Stimulated activated naive CD8-positive, alpha-beta T cell treated with anti-CD3 and anti-CD28 coated beads, Interleukin-15, Interleukin-2, amounts not matched to agents 100 U/mL and 50 U/mL, for 24 hours (primary cell): ENCODE measurements at regions not wholly inside any gene's neighbourhood (a gene's known extent, or its start where the extent isn't known, plus 50 kb on each side); places are given as distances from the start of the nearest gene placed in this dataset.

Experiments
- ATAC-seq: fragments of 150-1000 bp; cut with Tn5 transposase; one replicate; pipeline ENCODE4 v1.10.0; 2021
- DNase-seq: peaks from one replicate; pipeline ENCODE4 v3.0.0; 2021

DNA sequence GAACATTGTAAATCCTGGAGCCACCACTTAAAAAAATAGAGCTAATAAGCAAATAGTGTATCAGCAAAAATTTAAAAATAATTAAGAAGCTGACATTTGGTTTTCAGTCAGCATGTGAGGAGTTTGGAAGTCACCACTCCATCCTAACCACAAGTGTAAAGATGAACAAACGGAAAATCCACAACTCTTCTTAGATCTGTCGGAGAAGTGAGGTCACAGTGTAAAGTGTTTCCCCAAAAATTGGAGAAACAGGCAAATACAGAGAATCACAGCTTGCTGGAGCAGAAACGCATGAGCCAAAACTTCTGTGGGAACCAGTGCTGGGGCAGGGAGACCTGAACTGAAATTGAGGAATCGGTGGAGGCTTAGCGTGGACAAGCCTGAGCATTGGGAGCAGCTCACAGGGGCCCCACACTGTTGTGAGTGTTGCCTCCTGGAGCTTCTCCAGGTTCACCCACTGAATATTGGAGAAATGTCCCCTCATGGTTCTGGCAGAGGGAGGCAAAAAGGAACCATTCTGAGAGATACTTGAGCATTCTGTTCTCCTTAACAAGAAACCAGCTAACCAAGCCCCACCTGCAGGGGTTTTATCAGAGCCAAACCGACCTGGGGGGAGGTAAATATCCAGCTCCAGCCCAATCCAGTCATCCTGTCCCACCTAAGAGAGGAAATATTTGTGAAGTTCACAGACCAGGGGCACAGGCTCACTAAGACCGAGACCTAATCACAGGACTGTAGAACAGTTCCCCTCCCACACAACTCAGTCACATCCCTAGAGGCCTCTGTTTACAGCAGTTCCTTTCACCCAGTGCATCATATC, 192.0 kb downstream of the ERMARD start:
- ATAC-seq, result peak; percentile 40
- DNase-seq, result no peak

DNA sequence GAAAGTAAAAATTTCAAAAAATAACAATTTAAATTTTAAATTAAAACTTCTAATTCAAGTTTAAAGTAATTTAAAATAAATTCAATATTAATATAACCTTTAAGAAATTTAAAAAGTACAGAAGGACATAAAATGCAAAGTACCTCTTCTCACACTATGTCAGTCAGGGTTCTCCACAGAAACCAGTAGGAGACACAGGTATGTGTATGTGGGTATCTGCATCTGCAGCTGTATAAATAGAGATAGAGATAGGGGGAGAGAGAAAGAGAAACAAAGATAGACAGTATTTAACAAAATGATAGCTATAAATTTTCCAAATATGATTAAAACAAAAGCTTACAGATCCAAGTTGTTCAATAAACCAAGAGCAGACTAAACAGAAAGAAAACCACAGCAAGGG, 190.8 kb downstream of the ERMARD start:
- ATAC-seq, result no peak
- no peak for DNase-seq

DNA sequence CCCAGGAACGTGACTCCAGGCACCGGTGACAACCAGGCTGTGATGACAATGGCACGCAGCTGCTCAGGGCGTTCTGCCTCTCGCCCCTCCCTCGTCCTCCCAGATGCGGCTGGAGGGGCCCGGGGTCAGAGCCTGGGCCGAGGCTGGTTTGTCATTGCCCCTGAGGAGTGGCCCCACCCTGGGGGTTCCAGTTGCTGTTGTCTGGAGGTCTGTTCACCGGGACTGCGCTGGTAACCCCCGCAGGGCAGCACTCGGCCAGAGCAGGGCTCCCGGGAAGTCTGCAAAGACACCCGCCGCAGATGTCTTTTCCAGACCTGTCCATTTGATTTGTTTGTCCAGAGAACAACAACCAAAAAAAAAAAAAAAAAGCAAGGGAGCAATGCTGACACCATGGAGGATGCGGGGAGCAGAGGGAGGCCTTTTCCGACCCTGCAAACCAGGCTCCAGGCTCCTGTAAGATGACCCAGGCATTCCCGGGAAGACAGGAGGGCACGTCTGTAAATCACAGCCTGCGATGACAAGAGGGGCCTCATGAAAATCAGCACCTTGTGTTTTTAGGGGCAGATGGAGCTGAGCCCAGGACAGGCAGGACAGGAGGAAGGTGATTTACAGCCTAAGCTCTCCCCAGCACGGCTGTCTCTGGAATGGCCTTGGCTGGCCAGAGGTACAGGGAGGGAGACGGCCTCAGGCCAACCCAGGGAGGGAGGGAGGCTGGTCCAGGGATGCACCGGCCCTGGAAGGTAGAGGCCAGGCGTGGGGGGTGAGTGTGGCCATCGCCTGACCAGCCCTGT, 189.3 kb downstream of the ERMARD start:
- ATAC-seq, result no peak
- DNase-seq, result no peak

DNA sequence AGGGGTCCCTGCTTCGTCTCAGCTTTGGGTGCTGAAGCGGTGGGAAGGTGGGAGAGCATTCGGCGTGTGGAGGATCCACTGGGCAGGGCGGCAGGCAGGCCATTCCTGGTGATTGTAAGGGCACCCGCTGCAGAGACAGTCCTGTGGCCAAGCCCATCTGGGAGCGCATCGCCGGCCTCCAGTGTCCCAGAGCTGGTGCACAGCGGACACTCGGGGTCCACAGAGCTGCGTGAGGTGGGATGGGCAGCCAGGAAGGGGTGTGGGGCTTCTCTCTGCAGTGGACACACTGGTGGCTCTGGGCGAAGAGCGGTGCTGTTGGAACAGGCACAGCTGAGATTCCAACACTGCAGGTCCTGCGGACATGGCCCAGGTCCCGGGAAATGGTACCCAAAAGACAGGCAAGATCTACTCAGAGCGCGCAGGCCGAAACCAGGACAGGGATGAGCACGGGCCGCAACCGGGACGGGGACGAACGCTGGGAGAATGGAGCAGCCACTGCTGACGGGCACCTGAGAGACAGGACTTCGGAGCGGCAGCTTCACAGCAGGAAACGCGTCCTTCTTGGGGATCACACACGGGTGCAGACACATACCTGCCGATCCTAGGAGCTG, 188.2 kb downstream of the ERMARD start:
- ATAC-seq (no peak), DNase-seq (no peak)

DNA sequence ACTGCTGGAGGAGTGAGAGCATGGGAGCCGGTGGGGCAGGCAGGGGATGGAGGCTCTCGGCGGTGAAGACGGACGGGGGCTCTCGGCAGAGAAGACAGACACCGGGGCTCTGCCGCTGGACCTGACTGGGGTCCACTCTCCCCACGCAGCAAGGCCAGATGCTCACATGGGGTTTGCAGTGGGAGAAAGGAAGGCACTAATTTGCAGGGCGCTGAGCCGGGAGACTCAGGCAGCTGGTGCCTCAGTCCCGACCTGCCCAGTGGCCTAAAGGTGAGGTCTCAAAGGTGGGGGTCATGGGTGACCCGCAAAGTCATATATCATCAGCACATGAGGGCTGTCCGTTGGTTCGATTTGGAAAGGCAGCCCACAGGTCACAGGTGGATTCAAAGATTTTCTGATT, 187.3 kb downstream of the ERMARD start:
- DNase-seq, result no peak
- ATAC-seq, result no peak

DNA sequence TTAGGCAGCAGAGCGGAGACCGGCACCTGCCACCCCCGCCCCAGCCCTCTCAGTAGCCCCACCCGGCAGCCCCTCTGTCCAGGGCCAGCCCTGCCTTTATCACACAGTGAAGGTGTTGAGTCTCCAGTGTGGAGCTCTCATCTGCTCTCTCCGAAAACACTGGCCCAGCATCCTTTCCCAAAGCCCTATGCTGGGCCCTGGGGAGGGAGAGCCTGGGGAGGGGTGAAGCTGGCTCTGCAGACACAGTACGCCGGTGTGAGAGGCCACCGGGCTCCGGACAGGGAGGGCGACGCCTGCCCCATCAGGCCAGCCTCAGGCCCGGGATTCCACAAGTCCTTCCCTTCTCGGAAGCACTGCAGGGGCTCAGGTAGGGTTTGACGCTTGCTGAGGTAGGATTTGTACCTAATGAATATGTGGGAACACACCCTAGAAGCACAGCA, 186.9 kb downstream of the ERMARD start:
- DNase-seq (no peak), ATAC-seq (no peak)

DNA sequence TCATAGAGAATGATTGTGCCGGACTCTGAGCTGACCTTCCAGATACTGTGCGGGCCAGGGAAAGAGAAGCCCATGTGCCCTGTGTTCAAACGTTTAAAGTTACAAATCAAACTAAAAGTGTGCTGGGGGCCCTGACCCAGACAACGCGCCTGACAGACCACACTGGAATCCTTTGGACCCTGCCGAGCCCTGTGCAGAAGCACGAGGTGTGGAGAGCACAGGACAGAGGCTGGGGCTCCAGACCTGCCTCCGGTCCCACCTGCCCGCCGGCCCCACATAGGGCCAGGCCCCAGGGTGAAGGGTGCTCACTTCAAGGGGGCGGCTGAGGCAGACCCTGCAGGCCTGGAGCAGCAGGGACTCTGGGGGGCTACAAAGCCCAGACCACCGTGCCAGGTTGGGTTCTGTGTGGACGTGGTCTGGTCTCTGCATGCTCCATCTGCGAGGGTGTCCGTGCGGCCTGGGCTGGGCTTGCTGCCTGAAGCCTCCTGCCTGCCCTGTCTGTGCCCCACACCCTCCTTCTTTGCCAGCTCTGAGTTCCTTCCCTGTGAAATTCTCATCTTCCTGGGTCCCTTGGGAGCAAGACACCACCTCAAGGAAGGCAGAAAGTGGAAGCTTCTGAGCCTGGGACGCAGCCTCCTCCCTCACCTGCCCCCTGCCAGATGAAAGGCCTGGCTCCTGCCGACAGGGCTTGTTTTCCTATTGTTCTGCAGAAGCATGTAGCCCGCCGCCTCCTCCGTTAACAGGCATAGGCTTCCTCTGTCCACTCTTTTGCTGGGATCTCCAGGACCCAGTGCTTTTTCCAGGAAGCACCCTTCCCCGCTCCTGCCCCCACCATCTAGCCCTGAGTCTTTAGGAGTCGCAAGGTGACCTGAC, 186.2 kb downstream of the ERMARD start:
- ATAC-seq, result no peak
- no peak for DNase-seq

DNA sequence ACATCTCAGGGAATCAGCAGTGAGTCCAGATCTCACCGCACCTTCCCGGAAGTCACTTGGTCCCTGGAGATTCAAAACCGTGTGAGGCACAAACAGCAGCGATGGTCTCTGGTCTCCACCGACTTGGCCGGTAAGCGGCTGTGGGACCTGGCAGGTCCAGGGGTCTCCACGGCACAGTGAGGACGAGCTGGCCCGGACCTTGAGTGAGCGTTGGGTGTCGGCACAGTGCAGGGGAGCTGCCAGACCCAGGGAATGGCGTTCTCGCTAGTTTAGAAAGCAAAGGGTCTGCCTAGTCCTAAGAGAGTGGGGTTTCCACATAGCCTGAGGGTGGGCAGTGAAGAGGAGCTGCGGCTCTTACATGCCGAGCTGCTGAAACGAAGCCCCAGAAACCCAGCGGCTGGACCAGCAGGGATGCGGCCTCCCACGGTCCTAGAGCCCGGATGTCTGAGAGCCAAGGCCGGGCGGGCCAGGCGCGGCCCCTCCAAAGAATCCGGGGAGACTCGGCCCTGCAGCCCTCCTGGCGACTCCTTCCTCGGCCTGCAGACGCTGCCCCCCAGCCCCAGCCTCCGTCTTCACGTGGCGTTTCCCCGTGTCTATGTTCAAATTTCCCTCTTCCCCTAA, 185.0 kb downstream of the ERMARD start:
- ATAC-seq (no peak), DNase-seq (no peak)

DNA sequence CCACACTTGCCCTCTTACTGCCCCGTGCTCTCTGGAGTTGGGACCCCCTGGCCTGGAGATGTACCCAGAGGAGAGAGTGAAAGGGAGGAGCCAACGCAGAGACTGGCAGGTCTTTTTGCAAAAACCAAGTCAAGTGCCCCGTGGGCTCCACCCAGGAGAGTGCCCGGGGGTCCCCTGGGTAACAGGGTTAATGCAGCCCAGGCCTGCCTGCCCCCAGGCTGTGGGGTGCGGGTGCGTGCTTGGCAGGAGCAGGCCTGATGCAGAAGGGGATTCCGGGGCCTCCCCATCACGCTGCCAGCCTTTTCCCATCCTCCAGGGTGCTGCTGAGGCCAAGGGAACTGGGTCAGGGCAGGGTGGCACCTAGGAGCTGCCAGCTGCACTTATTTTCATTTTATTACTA, 184.4 kb downstream of the ERMARD start:
- ATAC-seq, result no peak
- no peak for DNase-seq

DNA sequence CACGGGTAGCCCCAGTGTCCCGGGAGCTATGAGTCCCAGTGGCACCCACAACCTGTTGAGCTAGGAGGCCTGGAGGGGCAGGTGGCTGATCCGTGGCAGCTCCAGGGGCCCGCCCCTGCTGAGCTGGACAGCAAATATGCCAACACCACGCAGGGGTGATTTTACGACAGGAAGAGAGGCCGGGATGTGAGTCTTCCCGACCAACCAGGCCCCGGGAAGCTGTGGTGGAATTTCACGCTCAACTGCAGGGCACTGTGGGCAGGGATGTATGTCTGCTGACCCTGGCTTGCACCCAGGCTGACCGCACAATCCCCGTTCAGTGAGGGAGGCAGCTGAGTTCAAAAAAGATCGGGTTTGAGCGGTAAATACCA, 183.9 kb downstream of the ERMARD start:
- no peak for DNase-seq
- ATAC-seq, result no peak

DNA sequence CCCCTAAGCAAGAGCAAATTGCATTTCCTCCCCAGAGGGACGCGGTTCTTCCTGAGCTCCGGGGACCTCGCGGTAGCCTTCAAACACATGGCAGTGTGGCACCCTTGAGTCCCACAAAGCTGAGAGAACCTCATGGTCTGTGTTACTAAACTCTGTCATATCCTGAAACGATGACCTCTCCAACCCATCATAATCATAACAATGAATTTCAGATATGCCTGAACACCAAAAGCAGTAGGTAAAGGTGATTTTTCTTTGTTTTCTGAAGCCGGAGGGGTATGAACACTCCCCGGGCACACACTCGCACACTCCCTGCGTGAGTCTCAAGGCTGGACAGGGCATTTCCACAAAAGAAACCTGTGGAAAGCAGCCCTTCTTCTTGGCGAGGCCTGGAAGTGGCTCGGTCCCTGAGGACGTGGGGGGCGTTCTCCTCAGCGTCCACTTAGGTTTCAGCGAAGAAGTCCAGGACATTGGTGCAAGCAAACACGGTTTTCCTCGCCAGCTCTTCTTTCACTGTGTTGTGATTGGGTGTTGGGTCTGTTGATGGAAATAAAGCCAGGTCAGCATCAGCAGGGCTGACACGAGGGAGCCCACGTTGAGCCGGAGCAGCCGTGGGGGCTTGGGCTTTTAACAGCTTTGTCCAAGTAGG, 183.4 kb downstream of the ERMARD start:
- DNase-seq (no peak), ATAC-seq (no peak)

DNA sequence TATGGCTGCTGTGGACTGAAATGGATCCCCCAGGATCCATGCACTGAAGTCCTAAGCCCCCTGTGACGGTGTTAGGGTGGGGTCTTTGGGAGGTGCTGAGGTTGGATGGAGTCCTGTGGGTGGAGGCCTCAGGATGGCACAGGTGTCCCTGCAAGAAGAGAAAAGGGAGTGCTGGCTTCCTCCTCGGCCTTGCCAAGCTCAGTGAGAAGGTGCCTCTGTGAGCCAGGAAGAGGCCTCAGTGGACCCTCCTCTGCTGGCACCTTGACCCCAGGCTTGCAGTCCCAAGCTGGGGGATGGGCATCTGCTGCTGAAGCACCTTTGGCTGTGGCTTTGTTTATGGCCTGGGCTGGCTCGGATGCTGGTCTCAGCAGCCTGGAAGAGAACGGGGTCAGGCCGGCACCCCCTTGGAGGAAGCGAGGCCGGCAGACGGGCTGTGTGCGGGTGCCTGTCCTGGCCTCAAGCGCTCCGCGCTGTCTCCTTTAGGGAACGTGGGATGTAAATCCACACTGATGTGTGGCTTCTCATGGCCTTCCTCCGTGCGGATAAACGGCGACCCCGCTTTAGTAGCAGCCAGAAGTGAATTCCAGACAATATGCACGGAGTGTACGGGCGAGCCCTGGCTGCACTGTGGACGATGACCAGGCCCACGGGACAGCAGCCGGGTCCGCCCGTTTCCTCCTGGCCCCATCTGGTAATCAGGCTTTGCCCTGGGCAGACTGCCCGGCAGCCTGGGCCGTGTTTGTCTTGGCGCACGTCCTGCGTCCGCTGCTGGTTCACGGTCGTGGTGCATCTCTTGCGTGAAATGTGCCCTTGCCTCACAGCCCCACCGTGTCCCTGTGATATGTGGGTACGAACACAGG, 182.6 kb downstream of the ERMARD start:
- ATAC-seq (no peak), DNase-seq (no peak)

DNA sequence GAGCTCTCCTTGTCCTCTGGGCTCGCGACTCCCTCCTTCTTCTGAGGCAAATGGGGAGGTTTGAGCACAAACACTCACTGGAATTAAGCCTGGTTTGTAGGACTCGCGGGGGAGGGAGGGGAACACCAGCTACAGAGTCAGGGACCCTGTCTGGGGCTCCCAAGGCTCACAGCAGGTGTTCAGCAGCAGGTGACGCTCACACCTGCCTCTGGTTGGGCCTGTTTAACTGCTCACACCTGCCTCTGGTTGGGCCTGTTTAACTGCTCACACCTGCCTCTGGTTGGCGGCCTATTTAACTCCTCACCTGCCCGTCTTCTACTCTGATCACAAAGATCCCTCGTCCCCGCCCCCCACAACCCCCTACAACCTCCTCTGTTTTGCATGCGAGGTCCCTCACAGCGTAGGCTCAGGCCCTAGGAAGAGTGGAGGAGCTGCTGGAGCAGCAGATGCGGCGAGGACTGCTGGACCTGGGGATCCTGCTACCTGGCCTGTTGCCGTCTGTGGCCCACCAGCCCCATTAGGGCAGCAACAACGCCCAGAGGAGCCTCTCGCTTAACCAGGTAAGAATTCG, 181.9 kb downstream of the ERMARD start:
- ATAC-seq, result no peak
- no peak for DNase-seq

DNA sequence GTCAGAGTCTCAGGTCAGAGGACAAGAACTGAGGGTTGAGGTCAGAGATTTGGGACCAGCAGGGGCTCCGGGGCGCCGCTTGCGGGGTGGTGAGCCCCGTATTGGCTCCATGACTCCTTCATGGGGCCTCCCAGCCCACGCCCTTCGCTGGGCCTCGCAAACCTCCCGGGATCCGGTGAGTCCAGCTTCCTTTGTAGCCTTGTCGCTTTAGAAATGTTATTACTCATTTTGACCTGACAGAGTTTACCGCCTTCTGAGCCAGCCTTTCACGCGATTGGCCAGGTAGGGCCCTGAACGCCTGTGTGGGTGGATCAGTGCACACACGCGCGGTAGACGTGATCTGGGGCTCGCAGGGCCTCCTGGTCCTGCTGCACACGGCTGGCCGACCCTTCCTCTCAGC, 181.1 kb downstream of the ERMARD start:
- DNase-seq (no peak), ATAC-seq (no peak)

DNA sequence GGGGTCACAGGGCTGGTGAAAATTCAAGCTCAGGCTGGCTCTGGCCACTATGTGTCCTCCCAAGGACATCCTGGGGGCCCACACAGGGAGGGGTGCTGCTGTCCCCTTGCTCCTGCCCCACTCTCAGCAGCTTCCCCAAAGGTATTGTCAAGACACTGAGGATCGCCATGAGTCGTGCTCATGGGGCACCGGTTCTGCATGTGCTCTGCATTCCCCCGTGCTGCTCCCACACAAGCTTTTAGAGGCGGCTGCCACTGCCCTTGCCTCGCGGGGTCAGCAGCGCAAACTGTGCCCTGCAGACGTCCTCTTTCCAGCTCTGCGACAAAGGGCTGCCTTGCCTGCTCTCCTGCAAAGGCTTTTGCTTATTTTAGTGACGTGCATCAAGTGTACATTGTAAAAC, 179.8 kb downstream of the ERMARD start:
- DNase-seq (no peak), ATAC-seq (no peak)

DNA sequence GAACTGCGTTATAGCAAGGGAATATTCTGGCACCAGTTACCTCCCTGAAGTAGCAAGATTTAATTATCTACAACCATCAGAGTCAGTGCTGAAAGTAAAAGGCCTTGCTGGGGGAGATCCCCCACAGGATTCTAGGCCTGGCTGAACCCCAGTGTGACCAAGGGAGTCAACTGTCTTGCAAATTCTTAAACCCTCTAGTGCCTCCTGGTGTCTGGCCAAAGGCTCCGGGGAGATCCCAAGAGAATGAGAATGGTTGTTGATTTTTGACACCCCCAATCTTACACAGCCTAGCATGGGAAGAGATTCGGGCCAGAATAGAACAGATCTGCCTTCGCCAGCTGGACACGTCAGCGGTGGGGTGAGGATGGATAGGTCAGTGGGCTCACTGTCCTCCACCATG, 179.4 kb downstream of the ERMARD start:
- DNase-seq, result no peak
- ATAC-seq, result peak; percentile 33

DNA sequence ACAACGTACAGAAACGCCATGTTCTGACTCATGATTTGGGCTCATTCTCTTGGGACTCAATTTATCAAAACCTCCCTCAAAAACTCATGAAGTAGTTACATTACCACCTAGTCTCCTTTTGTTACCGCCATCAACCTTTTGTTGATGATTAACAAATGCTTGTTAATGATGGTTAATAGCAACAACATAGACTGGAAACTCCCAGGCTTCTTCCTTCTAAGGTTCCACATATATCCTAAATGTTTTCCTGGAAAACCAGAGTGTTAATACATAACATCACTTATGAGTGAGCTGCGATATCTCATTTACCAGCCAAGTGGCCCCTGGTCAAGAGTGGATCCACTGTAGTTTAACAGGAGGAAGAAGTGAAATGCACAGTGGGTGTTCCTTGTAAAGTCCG, 176.3 kb downstream of the ERMARD start:
- DNase-seq (no peak), ATAC-seq (no peak)

DNA sequence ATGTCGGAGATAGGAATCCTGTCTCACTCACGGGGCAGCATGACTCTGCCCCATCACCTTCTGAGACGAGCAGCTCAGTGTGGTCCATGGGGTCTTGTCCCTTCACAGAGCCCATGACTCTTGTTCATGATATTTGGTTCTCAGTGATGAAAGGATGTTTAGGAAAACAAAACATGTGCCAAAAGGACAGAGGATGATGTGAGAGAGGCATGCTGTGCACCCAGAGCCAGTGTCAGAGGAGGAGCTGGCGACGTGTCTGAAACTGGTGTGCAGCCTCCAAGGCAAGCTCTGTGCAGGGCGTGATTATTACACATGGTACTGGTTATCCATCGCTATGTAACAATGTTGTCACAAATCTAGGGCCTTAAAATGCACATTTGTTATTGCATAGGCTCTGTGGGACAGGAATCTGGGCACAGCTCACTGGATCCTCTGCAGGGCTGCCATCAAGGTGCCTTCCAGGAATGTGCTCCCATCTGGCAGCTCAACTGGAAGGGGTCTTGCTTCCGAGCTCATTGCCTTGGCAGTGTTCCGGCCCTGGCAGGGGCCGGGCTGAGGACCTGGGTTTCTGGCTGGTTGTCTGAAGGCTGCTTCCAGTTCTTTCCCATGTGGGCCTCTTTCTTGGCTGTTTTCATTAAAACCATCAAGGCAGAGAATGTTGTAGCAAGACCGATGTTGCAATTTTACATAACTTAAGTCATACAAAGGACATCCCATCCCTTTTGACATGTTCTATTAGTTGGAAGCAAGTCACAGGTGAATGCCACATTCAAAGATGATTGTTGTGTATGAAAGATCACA, 175.4 kb downstream of the ERMARD start:
- no peak for ATAC-seq
- DNase-seq, result no peak
